Activated CD8-positive, alpha-beta memory T cell treated with anti-CD3 and anti-CD28 coated beads, Interleukin-2, amount 10 ng/mL, durations not matched to agents 7 days and 5 days (primary cell): ENCODE measurements at regions not wholly inside any gene's neighbourhood (a gene's known extent, or its start where the extent isn't known, plus 50 kb on each side); places are given as distances from the start of the nearest gene placed in this dataset.

ENCODE experiments used
- ATAC-seq: fragments of 150-1000 bp; cut with Tn5 transposase; one replicate; pipeline ENCODE4 v1.10.0; 2021; ENCODE audit warnings: moderate library complexity
- CTCF ChIA-PET: fragments of 350-600 bp; sonication (Branson Sonifier 250); formaldehyde crosslinking; loops from one replicate; lab custom pipeline; 2021; ENCODE audit warnings: antibody characterized with exemption; lab: Charles Lee
- DNase-seq: peaks from one replicate; pipeline ENCODE4 v3.0.0-alpha.2; 2020
- H3K27ac Mint-ChIP-seq: one replicate; pipeline ENCODE4 v1.8.0; 2021; ENCODE audit warnings: mild to moderate bottlenecking, mixed read lengths
- H3K27me3 Mint-ChIP-seq: one replicate; pipeline ENCODE4 v1.8.0; 2021; ENCODE audit warnings: mixed read lengths
- H3K36me3 Mint-ChIP-seq: one replicate; pipeline ENCODE4 v1.8.0; 2021; ENCODE audit warnings: mild to moderate bottlenecking, mixed read lengths
- H3K4me1 Mint-ChIP-seq: one replicate; pipeline ENCODE4 v1.8.0; 2021; ENCODE audit warnings: mixed read lengths
- H3K4me3 Mint-ChIP-seq: one replicate; pipeline ENCODE4 v1.8.0; 2021; ENCODE audit warnings: mild to moderate bottlenecking, moderate library complexity, mixed read lengths
- H3K9me3 Mint-ChIP-seq: one replicate; pipeline ENCODE4 v1.8.0; 2022; ENCODE audit warnings: low read depth, mixed read lengths

GRCh38 chr12:77640356-77640755 lies 190.3 kb upstream of the NAV3 start:
- Mint-ChIP-seq H3K27me3 (no peaks in the 10 kb centered on the region), H3K4me1 (no peaks in the 10 kb centered on the region), H3K9me3 (peaks cover 4% of the 10 kb centered on the region), H3K4me3 (no peak overlapping the region), H3K36me3 (no peaks in the 10 kb centered on the region), H3K27ac (no peak overlapping the region)
- CTCF ChIA-PET, result no interaction called here
- DNase-seq (no peak), ATAC-seq (no peak)

GRCh38 chr12:77630790-77631445 lies 199.8 kb upstream of the NAV3 start:
- no peak overlapping the region for H3K4me3 Mint-ChIP-seq
- no peaks in the 10 kb centered on the region for H3K27me3 Mint-ChIP-seq
- H3K4me1 Mint-ChIP-seq, result no peaks in the 10 kb centered on the region
- no peaks in the 10 kb centered on the region for H3K9me3 Mint-ChIP-seq
- no peak for DNase-seq
- CTCF ChIA-PET, result no interaction called here
- no peak for ATAC-seq
- H3K27ac Mint-ChIP-seq, result no peak overlapping the region
- H3K36me3 Mint-ChIP-seq, result no peaks in the 10 kb centered on the region

GRCh38 chr12:77630344-77630743 lies 200.3 kb upstream of the NAV3 start:
- no peak overlapping the region for H3K27ac Mint-ChIP-seq
- ATAC-seq (no peak), DNase-seq (no peak)
- no peaks in the 10 kb centered on the region for H3K27me3 Mint-ChIP-seq
- CTCF ChIA-PET, result no interaction called here
- no peak overlapping the region for H3K4me3 Mint-ChIP-seq
- no peaks in the 10 kb centered on the region for H3K36me3 Mint-ChIP-seq
- no peaks in the 10 kb centered on the region for H3K4me1 Mint-ChIP-seq
- no peaks in the 10 kb centered on the region for H3K9me3 Mint-ChIP-seq

- H3K27me3 Mint-ChIP-seq, result no peaks in the 10 kb centered on the region
- no peak overlapping the region for H3K4me3 Mint-ChIP-seq
- DNase-seq, result no peak
- no peak for ATAC-seq
- H3K4me1 Mint-ChIP-seq, result no peaks in the 10 kb centered on the region
- H3K36me3 Mint-ChIP-seq, result no peaks in the 10 kb centered on the region
- H3K27ac Mint-ChIP-seq, result no peak overlapping the region
- no peaks in the 10 kb centered on the region for H3K9me3 Mint-ChIP-seq
- CTCF ChIA-PET, result interaction anchor here (0.7 kb wide), 1 partner anchor 14 kb away, joined by 3 read pairs; no protein-coding TSS in a partner anchor
Observed at GRCh38 chr12:77629141-77629540, 201.6 kb upstream of the NAV3 start.

GRCh38 chr12:77625441-77625840 lies 205.3 kb upstream of the NAV3 start:
- no peak overlapping the region for H3K27ac Mint-ChIP-seq
- H3K4me1 Mint-ChIP-seq, result no peaks in the 10 kb centered on the region
- H3K4me3 Mint-ChIP-seq, result no peak overlapping the region
- CTCF ChIA-PET, result no interaction called here
- DNase-seq, result no peak
- ATAC-seq, result no peak
- no peaks in the 10 kb centered on the region for H3K36me3 Mint-ChIP-seq
- H3K27me3 Mint-ChIP-seq, result no peaks in the 10 kb centered on the region
- peaks cover 2% of the 10 kb centered on the region for H3K9me3 Mint-ChIP-seq

GRCh38 chr12:77619425-77619824 lies 211.3 kb upstream of the NAV3 start:
- DNase-seq (no peak), ATAC-seq (no peak)
- Mint-ChIP-seq H3K9me3 (peaks cover 8% of the 10 kb centered on the region), H3K27me3 (no peaks in the 10 kb centered on the region), H3K4me3 (no peak overlapping the region), H3K4me1 (no peaks in the 10 kb centered on the region), H3K27ac (no peak overlapping the region), H3K36me3 (no peaks in the 10 kb centered on the region)
- CTCF ChIA-PET, result no interaction called here

GRCh38 chr12:77617818-77618217 lies 212.9 kb upstream of the NAV3 start:
- Mint-ChIP-seq H3K36me3 (no peaks in the 10 kb centered on the region), H3K4me3 (no peak overlapping the region), H3K4me1 (no peaks in the 10 kb centered on the region), H3K27ac (no peak overlapping the region), H3K27me3 (no peaks in the 10 kb centered on the region), H3K9me3 (peaks cover 10% of the 10 kb centered on the region)
- DNase-seq (no peak), ATAC-seq (no peak)
- CTCF ChIA-PET, result no interaction called here

GRCh38 chr12:77615332-77615731 lies 215.4 kb upstream of the NAV3 start:
- H3K4me3 Mint-ChIP-seq, result no peak overlapping the region
- CTCF ChIA-PET, result no interaction called here

GRCh38 chr12:77613411-77613810 lies 217.3 kb upstream of the NAV3 start:
- H3K36me3 Mint-ChIP-seq, result no peaks in the 10 kb centered on the region
- no peak for ATAC-seq
- DNase-seq, result no peak
- no peaks in the 10 kb centered on the region for H3K4me1 Mint-ChIP-seq
- peaks cover 8% of the 10 kb centered on the region for H3K9me3 Mint-ChIP-seq
- H3K27me3 Mint-ChIP-seq, result no peaks in the 10 kb centered on the region
- H3K27ac Mint-ChIP-seq, result no peak overlapping the region
- CTCF ChIA-PET, result no interaction called here
- no peak overlapping the region for H3K4me3 Mint-ChIP-seq

More at GRCh38 chr12:77615332-77615731, 215.4 kb upstream of the NAV3 start:
- Mint-ChIP-seq H3K27ac (no peak overlapping the region), H3K9me3 (peaks cover 8% of the 10 kb centered on the region), H3K36me3 (no peaks in the 10 kb centered on the region), H3K4me1 (no peaks in the 10 kb centered on the region), H3K27me3 (no peaks in the 10 kb centered on the region)
- no peak for ATAC-seq
- no peak for DNase-seq

- DNase-seq (no peak), ATAC-seq (no peak)
- Mint-ChIP-seq H3K27me3 (no peaks in the 10 kb centered on the region), H3K4me3 (no peak overlapping the region), H3K4me1 (no peaks in the 10 kb centered on the region), H3K9me3 (peaks cover 3% of the 10 kb centered on the region), H3K27ac (no peak overlapping the region), H3K36me3 (no peaks in the 10 kb centered on the region)
- CTCF ChIA-PET, result no interaction called here
Observed at GRCh38 chr12:77610446-77610845, 220.2 kb upstream of the NAV3 start.

- peaks cover 3% of the 10 kb centered on the region for H3K9me3 Mint-ChIP-seq
Observed at GRCh38 chr12:77609016-77609415, 221.7 kb upstream of the NAV3 start.

GRCh38 chr12:77608271-77608824 lies 222.3 kb upstream of the NAV3 start:
- ATAC-seq, result no peak
- Mint-ChIP-seq H3K27me3 (no peaks in the 10 kb centered on the region), H3K36me3 (no peaks in the 10 kb centered on the region), H3K9me3 (no peaks in the 10 kb centered on the region), H3K4me1 (no peaks in the 10 kb centered on the region), H3K4me3 (no peak overlapping the region), H3K27ac (no peak overlapping the region)
- CTCF ChIA-PET, result no interaction called here
- DNase-seq, result no peak

More at GRCh38 chr12:77609016-77609415, 221.7 kb upstream of the NAV3 start:
- CTCF ChIA-PET, result no interaction called here
- ATAC-seq (no peak), DNase-seq (no peak)
- H3K27ac Mint-ChIP-seq, result no peak overlapping the region
- no peaks in the 10 kb centered on the region for H3K4me1 Mint-ChIP-seq
- no peak overlapping the region for H3K4me3 Mint-ChIP-seq
- no peaks in the 10 kb centered on the region for H3K36me3 Mint-ChIP-seq
- no peaks in the 10 kb centered on the region for H3K27me3 Mint-ChIP-seq

- CTCF ChIA-PET, result no interaction called here
- no peak overlapping the region for H3K4me3 Mint-ChIP-seq
- no peak for DNase-seq
- H3K9me3 Mint-ChIP-seq, result no peaks in the 10 kb centered on the region
- no peaks in the 10 kb centered on the region for H3K36me3 Mint-ChIP-seq
- H3K27ac Mint-ChIP-seq, result no peak overlapping the region
- no peak for ATAC-seq
- no peaks in the 10 kb centered on the region for H3K4me1 Mint-ChIP-seq
- H3K27me3 Mint-ChIP-seq, result no peaks in the 10 kb centered on the region
Observed at GRCh38 chr12:77606348-77606747, 224.3 kb upstream of the NAV3 start.

- no peaks in the 10 kb centered on the region for H3K27me3 Mint-ChIP-seq
- no peak overlapping the region for H3K4me3 Mint-ChIP-seq
- no peaks in the 10 kb centered on the region for H3K36me3 Mint-ChIP-seq
- CTCF ChIA-PET, result no interaction called here
- H3K4me1 Mint-ChIP-seq, result no peaks in the 10 kb centered on the region
- DNase-seq (no peak), ATAC-seq (no peak)
- H3K27ac Mint-ChIP-seq, result no peak overlapping the region
- no peaks in the 10 kb centered on the region for H3K9me3 Mint-ChIP-seq
Observed at GRCh38 chr12:77603946-77604345, 226.7 kb upstream of the NAV3 start.
